DOHH2 (cell line): ENCODE measurements at regions not wholly inside any gene's neighbourhood (a gene's known extent, or its start where the extent isn't known, plus 50 kb on each side); places are given as distances from the start of the nearest gene placed in this dataset.

Experiments used
- EZH2phosphoT487 ChIP-seq: fragments of 200-600 bp; sonication (generic); IDR thresholded peaks from 2 replicates; pipeline ENCODE4 v1.6.1; 2017; ENCODE audit warnings: borderline replicate concordance, mild to moderate bottlenecking, antibody characterized with exemption, low read length, moderate library complexity, mixed read lengths
- TF ChIP-seq, protein P1 (sequence below): fragments of 200-600 bp; sonication (generic); IDR thresholded peaks from one replicate; pipeline ENCODE4 v1.5.1; 2014; ENCODE audit warnings: antibody characterized with exemption, mild to moderate bottlenecking, low read depth, low read length; ENCODE audit not compliant: poor library complexity, severe bottlenecking

DNA sequence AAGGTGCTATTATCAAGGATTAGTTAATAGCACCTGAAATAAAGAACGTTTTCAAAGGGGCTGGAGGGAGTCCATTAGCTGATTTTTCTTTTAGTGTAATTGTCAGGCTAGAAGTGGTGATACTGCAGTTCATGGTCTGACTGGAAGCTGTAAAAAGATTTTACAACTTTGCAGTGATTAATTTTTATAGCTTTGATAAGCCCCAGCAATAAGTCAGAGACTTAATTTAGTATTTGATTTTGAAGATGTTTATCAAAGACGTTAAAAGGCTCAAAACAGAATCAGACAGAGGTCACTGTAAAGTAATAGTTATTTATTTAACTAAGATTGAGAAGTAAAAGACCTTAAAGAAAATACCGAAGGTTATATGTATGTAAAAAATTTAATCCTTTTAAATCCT is 165.5 kb upstream of the FMN2 start:
- TF ChIP-seq, protein P1, sequence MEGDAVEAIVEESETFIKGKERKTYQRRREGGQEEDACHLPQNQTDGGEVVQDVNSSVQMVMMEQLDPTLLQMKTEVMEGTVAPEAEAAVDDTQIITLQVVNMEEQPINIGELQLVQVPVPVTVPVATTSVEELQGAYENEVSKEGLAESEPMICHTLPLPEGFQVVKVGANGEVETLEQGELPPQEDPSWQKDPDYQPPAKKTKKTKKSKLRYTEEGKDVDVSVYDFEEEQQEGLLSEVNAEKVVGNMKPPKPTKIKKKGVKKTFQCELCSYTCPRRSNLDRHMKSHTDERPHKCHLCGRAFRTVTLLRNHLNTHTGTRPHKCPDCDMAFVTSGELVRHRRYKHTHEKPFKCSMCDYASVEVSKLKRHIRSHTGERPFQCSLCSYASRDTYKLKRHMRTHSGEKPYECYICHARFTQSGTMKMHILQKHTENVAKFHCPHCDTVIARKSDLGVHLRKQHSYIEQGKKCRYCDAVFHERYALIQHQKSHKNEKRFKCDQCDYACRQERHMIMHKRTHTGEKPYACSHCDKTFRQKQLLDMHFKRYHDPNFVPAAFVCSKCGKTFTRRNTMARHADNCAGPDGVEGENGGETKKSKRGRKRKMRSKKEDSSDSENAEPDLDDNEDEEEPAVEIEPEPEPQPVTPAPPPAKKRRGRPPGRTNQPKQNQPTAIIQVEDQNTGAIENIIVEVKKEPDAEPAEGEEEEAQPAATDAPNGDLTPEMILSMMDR, result no peak
- no peak for TF ChIP-seq EZH2phosphoT487
